Mucosa of gallbladder (tissue), 1 donor: ENCODE measurements at regions not wholly inside any gene's neighbourhood (a gene's known extent, or its start where the extent isn't known, plus 50 kb on each side); places are given as distances from the start of the nearest gene placed in this dataset.
"Not testable (repeated sequence)": the region's sequence is repeated elsewhere in the genome, so short reads cannot be mapped to it uniquely, and the experiment has no call there.

Source experiments
- DNase-seq: peaks from one replicate; pipeline ENCODE4 v3.0.0-alpha.2; 2020; ENCODE audit warnings: low spot score
- donor health status: DM: no; HTN: no; CAD: no.

GRCh38 chr11:116053548-116053919 lies 549.3 kb upstream of the CADM1 start:
- DNase-seq, result no peak

DNA sequence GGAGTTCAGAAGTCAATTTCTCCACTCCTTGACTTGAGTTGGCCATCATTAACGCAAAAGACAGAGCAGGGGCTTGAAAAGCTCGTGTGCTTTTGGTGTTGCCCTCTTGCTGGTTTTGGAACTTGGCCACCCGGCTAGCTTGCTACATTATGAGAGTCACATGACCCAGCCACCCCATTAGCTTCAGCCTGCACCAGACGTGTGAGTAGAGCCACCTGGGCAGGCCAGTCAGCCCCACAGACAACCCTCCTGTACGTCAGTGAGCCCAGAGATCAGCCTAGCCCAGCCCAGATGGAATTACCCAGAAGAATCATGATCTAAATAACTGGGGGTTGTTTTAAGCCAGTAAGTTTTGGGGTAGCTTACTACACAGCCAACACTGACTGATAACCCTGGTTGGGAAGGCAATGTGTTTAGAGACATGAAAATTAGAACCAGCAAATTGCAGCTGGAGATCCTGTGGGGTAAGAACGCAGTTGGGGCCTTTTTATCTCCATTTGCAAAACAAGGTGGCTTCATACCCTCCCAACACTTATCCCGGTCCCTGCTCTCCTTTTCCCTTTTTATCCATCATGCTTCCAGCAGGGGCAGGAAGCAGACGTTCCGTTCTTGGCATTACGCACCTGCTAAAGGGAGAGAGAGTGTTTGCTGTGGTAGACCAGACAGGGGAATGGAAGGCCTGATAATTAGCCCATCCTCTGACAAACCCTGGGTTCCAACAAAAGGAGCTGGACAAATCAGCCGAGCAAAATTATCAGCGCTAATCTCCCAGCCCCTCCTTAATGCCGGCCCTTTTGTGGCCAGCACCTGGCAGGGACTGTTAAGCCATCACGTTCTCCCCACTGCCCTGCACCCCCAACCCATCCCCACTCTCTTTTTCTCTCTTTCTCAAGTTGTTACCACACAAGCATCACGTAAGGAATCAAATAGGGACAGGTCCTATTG lies 548.7 kb upstream of the CADM1 start:
- DNase-seq, result no peak

DNA sequence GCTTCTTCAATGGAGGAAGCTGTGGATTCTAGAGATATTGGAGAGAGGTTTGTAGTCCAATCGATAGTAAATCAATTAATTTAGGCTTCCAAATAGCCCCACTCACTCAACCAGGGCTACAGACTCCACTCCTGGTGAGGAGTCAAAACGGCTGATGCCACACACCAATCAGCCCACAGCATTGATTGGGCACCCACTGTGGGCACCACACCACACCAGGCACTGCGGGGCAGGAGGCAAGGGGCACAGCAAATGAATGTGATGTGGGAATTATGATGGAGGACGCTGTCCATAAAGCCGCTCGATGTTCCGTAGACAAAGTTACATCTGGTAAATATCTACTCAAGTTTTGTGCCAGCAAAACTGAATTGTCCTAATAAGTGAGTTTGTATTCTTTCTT lies 547.3 kb upstream of the CADM1 start:
- no peak for DNase-seq

DNA sequence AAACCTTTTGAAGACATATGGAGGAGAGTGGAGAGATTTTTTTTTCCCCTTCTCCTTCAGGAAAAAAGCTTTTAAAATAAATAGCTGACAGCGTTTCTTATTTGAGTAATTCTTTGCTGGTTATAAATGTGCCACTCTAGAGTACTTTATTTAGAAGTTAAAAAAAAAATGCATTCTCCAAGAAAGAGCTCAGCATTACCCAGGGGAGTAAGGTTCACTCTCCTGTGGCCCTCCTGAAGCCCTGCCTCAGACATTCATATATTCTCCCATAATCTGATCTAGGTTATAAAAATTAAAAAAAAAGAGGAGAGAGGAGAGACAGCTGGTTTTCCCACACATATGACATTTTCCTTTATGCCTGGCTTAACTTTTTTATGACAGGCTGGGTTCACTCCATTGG lies 545.2 kb upstream of the CADM1 start:
- no peak for DNase-seq

DNA sequence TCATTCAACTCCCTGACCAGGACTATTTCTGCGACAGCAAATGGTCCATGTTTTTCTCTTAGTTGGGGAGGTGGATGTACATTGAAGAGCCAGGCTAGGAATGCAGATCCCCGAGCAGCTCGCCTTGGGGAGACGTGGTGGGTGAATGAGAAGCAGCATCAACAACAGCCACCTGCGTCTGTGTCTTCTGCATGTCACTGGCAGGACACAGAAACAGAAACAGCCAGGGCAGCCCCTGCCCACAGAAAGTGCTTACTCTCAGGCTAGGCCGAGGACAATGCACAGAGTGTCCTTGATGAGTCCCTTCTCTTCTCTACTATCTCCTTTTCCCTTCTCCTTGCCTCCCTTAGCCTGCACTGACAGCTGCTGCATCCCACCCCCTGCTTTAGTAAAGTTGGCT lies 541.9 kb upstream of the CADM1 start:
- no peak for DNase-seq

GRCh38 chr11:116044941-116045340 lies 540.7 kb upstream of the CADM1 start:
- DNase-seq, result no peak

DNA sequence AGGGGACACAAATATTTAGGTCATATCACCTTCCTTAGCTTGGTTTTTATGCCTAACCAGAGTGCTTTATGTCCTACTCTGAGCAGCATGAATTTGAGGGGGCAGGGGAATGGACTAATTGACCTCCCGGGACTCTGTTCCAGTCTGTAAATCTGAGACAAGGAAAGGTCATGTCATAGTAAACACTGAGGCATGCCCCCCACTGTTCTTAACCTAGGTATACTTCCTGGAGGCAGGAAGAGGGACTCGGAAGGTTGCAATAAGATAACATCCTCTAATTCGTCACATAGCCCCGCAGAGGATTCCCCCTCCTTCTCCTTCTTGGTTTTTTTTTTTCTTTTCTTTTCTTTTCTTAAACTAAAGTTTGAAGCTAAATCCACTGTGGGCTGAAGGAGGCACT lies 540.3 kb upstream of the CADM1 start:
- no peak for DNase-seq

- no peak for DNase-seq
Observed at GRCh38 chr11:116043857-116044256, 539.6 kb upstream of the CADM1 start.

DNA sequence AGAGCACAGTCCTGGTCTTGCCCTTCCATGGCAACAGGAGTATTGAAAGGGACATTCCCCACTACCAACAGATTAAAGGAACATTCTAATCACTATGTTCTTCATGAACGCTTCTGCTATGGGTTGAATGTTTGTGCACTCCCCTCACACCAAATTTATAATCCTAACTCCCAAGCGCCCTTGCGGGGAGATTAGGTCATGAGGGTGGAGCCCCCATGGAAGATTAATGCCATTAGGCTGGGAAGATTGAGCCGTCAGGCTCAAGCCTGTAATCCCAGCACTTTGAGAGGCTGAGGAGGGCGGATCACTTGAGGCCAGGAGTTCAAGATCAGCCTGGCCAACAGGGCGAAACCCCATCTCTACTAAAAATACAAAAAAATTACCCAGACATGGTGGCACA lies 538.8 kb upstream of the CADM1 start:
- not testable (repeated sequence) for DNase-seq

- DNase-seq, result no peak
Observed at GRCh38 chr11:116042146-116042545, 537.9 kb upstream of the CADM1 start.

DNA sequence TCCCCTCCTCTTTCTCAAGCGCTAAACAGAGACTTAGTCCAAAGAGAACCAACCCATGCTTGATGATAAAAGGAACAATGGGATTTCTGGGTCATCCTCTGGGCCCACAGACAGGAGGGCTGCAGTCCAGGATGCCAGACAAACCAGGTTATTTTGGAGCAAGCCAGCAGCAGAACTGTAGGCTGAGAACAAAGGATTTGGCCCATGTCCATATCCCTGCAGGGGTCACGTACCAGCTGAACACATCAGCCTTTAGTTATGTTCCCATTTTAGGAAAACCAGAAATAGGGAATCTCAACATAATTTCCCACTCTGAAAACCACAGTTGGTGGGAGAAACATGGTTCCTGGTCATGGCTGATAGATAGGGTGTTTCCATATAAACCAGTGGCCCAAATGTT lies 533.6 kb upstream of the CADM1 start:
- DNase-seq, result no peak

GRCh38 chr11:116035977-116036376 lies 531.8 kb upstream of the CADM1 start:
- DNase-seq, result no peak

DNA sequence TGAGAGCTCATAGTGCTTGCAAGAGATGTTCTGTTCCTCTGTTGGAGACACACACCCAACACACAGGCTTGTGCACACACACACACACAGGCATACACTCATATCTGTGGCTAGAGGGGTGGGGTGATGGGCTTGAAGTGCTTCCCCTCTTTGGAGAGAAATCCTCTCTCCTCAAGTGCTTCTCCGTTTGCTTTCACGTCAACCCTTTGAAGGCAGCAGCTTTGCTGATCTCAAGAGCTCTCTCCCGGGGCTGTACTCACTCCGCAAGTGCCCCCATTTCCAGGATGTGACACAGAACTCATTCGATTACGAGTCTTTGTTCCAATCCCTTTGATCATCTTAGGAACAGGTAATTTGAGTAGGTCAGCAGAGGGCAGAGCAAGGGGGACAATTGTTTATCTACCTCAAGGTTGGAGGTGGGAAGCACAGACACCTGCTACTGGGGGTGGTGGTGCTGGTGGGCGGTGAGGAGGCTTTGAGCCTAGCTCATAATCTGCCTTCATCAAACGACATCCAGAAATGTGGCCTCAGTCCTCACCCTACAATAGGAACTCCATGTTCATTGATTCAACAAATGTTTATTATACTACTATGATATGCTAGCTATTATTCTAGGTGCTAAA lies 529.8 kb upstream of the CADM1 start:
- DNase-seq, result no peak

- no peak for DNase-seq
Observed at GRCh38 chr11:116030697-116031331, 526.6 kb upstream of the CADM1 start.

DNA sequence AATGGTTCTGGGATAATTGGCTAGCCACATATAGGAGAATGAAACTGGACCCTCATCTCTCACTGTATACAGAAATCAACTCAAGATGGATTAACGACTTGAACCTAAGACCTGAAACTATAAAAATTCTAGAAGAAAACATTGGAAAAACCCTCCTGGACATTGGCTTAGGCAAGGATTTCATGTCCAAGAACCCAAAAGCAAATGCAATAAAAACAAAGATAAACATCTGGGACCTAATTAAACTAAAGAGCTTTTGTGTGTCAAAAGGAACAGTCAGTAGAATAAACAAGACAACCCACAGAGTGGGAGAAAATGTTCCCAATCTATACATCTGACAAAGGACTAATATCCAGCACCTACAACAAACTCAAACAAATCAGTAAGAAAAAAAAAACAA lies 524.3 kb upstream of the CADM1 start:
- not testable (repeated sequence) for DNase-seq

- DNase-seq, result no peak
Observed at GRCh38 chr11:115999437-115999836, 495.2 kb upstream of the CADM1 start.

DNA sequence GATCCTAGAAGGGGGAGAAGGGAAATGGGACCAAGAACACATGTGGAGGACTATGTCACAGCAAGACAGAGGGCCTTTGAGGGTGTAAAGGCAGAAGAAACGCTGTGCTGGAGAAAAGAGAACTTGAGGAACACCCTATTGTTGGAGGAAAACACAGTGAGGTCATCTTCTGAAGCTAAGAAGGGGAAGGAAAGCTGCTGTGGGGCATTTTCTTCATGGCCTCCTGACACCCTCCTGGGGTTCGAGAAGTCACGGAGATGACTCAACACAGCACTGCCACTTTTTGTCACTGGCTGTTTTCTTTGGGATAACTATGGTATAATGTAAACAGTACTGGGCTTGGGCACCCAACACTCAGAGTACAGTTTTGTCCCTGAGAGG lies 492.6 kb upstream of the CADM1 start:
- DNase-seq, result no peak

DNA sequence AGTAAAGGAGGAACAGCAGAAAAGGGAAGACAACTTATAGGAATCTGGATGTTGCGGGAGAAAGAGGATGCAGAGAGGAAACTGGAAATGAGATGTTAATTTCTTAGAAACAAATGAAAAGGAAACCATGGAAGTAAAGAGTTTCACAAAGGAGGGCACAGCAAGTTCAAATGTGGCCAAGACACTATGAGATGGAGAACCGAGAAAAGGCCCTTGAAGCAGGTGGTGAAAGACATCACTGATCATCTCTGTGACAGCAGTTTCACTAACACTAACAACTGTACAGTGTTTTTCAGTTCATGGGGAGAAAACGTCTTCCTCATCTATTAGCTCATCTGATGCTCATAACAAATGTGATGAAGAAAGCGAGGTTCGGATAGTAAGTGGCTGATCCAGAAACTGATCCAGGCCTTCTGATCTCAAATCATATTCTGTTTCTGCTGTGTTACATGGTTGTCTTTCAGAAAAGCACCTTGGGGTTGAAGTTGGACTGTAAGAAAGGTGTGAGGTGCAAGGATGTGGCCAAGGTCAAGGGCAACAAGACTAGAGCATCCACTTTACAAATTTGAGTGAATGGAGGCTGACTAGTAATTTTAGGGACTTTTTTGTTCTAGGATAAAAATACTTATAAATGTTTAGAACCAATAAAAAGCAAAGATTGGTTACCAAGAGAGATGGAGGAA lies 492.1 kb upstream of the CADM1 start:
- DNase-seq, result no peak

DNA sequence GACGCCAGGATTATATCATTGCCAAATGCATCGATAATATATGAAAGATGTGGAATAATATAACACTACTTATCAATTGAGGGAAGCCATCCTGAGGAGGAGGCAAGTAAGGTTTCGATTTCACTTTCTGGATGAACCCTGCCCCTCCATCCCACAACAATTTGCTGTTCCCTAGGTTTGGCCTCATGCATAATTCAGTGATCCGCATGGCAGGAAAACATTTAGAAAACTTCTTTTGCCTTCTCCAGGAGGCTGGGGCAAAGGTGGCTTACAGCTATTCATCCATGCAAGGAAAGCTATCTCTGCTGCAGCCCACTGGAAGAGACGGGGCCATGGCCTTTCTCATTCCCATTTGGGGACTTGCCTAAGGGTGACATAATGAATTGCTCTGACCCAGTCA lies 489.4 kb upstream of the CADM1 start:
- no peak for DNase-seq

DNA sequence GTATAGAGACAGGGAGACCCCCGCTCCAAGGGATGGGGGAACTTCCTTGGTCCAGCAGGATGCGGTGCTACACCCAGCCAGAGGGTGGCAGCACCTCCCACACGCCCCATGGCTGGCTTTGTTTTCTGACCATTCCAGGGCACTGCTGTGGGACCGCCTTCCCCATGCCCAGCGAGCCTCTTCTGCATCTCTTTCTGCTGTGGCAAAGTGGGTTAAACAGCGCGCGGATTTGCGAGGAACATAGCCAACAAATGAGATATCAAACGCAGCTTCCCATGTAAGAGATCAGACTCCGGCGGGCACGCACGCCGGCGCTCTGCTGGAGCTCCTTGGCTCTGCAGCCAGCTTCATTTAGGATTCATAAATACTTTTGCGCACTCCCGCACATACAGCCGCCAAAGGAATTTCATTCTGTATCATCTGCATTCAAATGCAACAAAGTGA lies 485.8 kb upstream of the CADM1 start:
- no peak for DNase-seq

GRCh38 chr11:115985896-115986295 lies 481.7 kb upstream of the CADM1 start:
- no peak for DNase-seq

DNA sequence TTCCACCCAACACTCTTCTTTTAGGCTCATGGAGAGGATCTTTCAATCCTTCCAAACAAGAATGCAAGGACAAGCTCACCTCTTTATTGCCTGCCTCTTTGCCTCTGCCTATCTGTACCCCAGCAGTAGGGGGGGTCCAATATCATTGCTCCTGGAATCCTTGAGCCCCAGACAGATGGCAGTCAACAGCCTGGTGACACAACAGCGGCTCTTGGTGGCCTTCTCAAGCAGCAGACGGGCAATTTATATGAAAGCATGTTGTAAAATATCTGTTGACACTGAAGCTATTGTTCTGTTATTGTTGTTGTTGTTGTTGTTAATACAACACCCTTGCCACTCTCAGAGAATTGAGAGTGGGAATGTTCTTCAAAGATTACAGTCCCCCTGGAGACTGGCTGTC lies 480.0 kb upstream of the CADM1 start:
- DNase-seq, result no peak
